ENCODE measurements at regions not wholly inside any gene's neighbourhood (a gene's known extent, or its start where the extent isn't known, plus 50 kb on each side); places are given as distances from the start of the nearest gene placed in this dataset.

DNA sequence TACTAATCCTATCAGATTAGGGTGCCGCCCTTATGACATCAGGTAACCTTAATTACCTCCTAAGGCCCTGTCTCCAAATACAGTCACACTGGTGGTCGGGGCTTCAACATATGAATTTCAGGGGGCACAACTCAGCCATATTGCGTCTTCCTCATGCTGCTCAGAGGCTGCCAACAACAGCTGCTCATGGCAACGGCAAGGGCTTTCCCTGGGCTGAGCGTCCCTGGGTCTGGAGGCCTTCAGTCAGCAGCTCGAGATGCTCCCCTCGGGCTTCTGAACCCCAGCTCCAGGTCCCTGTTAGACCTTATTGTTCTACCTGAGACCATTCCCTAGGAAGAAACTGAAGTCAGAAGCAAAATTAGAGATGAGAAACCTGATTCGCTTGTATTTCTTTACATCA lies 157.2 kb downstream of the TMEM132E start:
- H3K27ac ChIP-seq (ENCODE audit: low read length): no peak overlapping the region
- intact Hi-C loops (cut with micrococcal nuclease): no loop called here
- no TSS peak for BruUV-seq (replicated peaks)
- H3K9me2 ChIP-seq (replicated peaks; ENCODE audit: low read length): no peaks in the 10 kb centered on the region
- TF ChIP-seq EZH2 (IDR thresholded peaks at IDR 0.05; ENCODE audit: low read length, unreplicated experiment) (no peak), EZH2phosphoT487 (IDR thresholded peaks at IDR 0.05; ENCODE audit: borderline replicate concordance, low read length) (no peak)
- TF ChIP-seq, protein P1, sequence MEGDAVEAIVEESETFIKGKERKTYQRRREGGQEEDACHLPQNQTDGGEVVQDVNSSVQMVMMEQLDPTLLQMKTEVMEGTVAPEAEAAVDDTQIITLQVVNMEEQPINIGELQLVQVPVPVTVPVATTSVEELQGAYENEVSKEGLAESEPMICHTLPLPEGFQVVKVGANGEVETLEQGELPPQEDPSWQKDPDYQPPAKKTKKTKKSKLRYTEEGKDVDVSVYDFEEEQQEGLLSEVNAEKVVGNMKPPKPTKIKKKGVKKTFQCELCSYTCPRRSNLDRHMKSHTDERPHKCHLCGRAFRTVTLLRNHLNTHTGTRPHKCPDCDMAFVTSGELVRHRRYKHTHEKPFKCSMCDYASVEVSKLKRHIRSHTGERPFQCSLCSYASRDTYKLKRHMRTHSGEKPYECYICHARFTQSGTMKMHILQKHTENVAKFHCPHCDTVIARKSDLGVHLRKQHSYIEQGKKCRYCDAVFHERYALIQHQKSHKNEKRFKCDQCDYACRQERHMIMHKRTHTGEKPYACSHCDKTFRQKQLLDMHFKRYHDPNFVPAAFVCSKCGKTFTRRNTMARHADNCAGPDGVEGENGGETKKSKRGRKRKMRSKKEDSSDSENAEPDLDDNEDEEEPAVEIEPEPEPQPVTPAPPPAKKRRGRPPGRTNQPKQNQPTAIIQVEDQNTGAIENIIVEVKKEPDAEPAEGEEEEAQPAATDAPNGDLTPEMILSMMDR (conservative IDR thresholded peaks at IDR 0.05; ENCODE audit: low read depth, low read length): no peak
- H3K9ac ChIP-seq (ENCODE audit: low read length): no peak overlapping the region
- no peak for ATAC-seq
- no peaks in the 10 kb centered on the region for H3K9me3 ChIP-seq (ENCODE audit: low read length)
- H4K20me1 ChIP-seq (ENCODE audit: low read length): no peaks in the 10 kb centered on the region
- no peak overlapping the region for H2AFZ ChIP-seq (ENCODE audit: low read length)
- H3K4me3 ChIP-seq (ENCODE audit: low read length): no peak overlapping the region
- no peak overlapping the region for H3K4me2 ChIP-seq (ENCODE audit: low read length)
- CTCF ChIA-PET: no interaction called here
- no peaks in the 10 kb centered on the region for H3K36me3 ChIP-seq (ENCODE audit: low read depth, low read length)
- H3K79me2 ChIP-seq (ENCODE audit: low read length): no peaks in the 10 kb centered on the region
- no peak for DNase-seq
- peaks cover 13% of the 10 kb centered on the region for H3K27me3 ChIP-seq (ENCODE audit: low read length)
- POLR2A ChIA-PET (ENCODE audit: unreplicated experiment): no interaction called here
- no peaks in the 10 kb centered on the region for H3K4me1 ChIP-seq (ENCODE audit: insufficient read depth, low read length)
- no peaks in the 10 kb centered on the region for H3F3A ChIP-seq (ENCODE audit: low read length, unreplicated experiment)

DNA sequence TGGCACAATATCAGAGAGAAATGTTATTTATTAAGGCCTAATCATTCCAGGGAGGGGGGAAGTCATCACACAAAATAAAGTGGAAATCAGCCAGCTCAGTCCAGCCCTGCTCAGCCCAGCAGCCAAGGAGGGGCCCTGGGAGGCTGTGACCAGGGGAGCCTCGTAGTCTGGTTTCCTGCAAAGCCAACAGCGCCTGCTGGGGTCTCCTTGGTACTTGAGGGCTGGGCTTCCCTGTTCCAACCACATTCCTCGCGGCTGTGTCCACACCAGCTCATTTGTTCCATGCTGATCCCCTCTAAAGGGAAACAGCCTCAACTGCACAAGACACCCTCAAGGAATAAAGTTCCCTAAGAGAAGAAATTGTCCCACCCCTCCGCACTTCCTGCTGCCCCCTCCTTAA lies 154.0 kb downstream of the TMEM132E start:
- no peaks in the 10 kb centered on the region for H3K36me3 ChIP-seq (ENCODE audit: low read depth, low read length)
- ATAC-seq (no peak), DNase-seq (no peak)
- H3F3A ChIP-seq (ENCODE audit: low read length, unreplicated experiment): no peaks in the 10 kb centered on the region
- no peak overlapping the region for H3K4me2 ChIP-seq (ENCODE audit: low read length)
- no peaks in the 10 kb centered on the region for H3K4me1 ChIP-seq (ENCODE audit: insufficient read depth, low read length)
- peaks cover 12% of the 10 kb centered on the region for H3K27me3 ChIP-seq (ENCODE audit: low read length)
- TF ChIP-seq EZH2phosphoT487 (IDR thresholded peaks at IDR 0.05; ENCODE audit: borderline replicate concordance, low read length): no peak
- TF ChIP-seq, protein P1 (conservative IDR thresholded peaks at IDR 0.05; ENCODE audit: low read depth, low read length): no peak
- TF ChIP-seq EZH2 (IDR thresholded peaks at IDR 0.05; ENCODE audit: low read length, unreplicated experiment): no peak
- ChIA-PET CTCF (no interaction called here), POLR2A (ENCODE audit: unreplicated experiment) (no interaction called here)
- H3K9ac ChIP-seq (ENCODE audit: low read length): no peak overlapping the region
- H4K20me1 ChIP-seq (ENCODE audit: low read length): no peaks in the 10 kb centered on the region
- no peak overlapping the region for H2AFZ ChIP-seq (ENCODE audit: low read length)
- BruUV-seq (replicated peaks): no TSS peak
- no peak overlapping the region for H3K27ac ChIP-seq (ENCODE audit: low read length)
- intact Hi-C loops (cut with micrococcal nuclease): no loop called here
- H3K4me3 ChIP-seq (ENCODE audit: low read length): no peak overlapping the region
- no peaks in the 10 kb centered on the region for H3K9me3 ChIP-seq (ENCODE audit: low read length)
- no peaks in the 10 kb centered on the region for H3K9me2 ChIP-seq (replicated peaks; ENCODE audit: low read length)
- H3K79me2 ChIP-seq (ENCODE audit: low read length): no peaks in the 10 kb centered on the region

DNA sequence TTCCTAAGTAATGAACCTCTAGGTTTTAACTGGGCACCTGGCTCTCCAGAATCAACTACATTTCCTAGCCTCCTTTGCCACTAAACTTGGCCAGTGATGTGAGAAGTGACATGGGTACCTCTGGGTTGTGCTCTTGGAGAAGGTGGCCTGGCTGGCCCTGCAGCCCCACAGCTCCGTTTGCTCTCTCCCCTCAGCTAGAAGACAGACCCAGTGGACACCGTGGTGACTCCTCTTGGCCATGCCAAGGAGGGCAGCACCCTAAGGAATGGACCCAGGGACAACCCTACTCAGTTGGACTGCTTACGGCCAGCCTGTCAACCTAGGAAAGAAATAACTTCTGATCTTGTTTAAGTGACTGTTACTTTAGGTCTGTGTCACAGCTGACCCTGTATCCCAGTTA lies 151.4 kb downstream of the TMEM132E start:
- H3K9me2 ChIP-seq (replicated peaks; ENCODE audit: low read length): no peaks in the 10 kb centered on the region
- TF ChIP-seq EZH2 (IDR thresholded peaks at IDR 0.05; ENCODE audit: low read length, unreplicated experiment) (no peak), EZH2phosphoT487 (IDR thresholded peaks at IDR 0.05; ENCODE audit: borderline replicate concordance, low read length) (no peak)
- TF ChIP-seq, protein P1 (conservative IDR thresholded peaks at IDR 0.05; ENCODE audit: low read depth, low read length): no peak
- no TSS peak for BruUV-seq (replicated peaks)
- H3F3A ChIP-seq (ENCODE audit: low read length, unreplicated experiment): no peaks in the 10 kb centered on the region
- DNase-seq: no peak
- H3K9ac ChIP-seq (ENCODE audit: low read length): no peak overlapping the region
- H3K4me2 ChIP-seq (ENCODE audit: low read length): no peak overlapping the region
- no peaks in the 10 kb centered on the region for H3K9me3 ChIP-seq (ENCODE audit: low read length)
- intact Hi-C loops (cut with micrococcal nuclease): no loop called here
- peaks cover 6% of the 10 kb centered on the region for H3K27me3 ChIP-seq (ENCODE audit: low read length)
- H3K4me1 ChIP-seq (ENCODE audit: insufficient read depth, low read length): no peaks in the 10 kb centered on the region
- no peaks in the 10 kb centered on the region for H4K20me1 ChIP-seq (ENCODE audit: low read length)
- no peak overlapping the region for H2AFZ ChIP-seq (ENCODE audit: low read length)
- no peak for ATAC-seq
- POLR2A ChIA-PET (ENCODE audit: unreplicated experiment): no interaction called here
- no peaks in the 10 kb centered on the region for H3K79me2 ChIP-seq (ENCODE audit: low read length)
- H3K36me3 ChIP-seq (ENCODE audit: low read depth, low read length): no peaks in the 10 kb centered on the region
- H3K4me3 ChIP-seq (ENCODE audit: low read length): no peak overlapping the region
- CTCF ChIA-PET: no interaction called here
- no peak overlapping the region for H3K27ac ChIP-seq (ENCODE audit: low read length)

All from PC-3 (cell line).